Adipocyte (in vitro differentiated cells): ENCODE measurements at regions not wholly inside any gene's neighbourhood (a gene's known extent, or its start where the extent isn't known, plus 50 kb on each side); places are given as distances from the start of the nearest gene placed in this dataset.
A peak's percentile ranks its signal among the peaks of the same experiment; 100 is the strongest.

Experiments used
- DNase-seq: peaks from one replicate; pipeline ENCODE4 v3.0.0-alpha.2; 2015; ENCODE audit warnings: low read depth
- H3K27me3 ChIP-seq: replicated peaks from 2 replicates; pipeline ENCODE4 v1.7.0; 2013; ENCODE audit warnings: mild to moderate bottlenecking, low read length, moderate library complexity; ENCODE audit not compliant: control insufficient read depth, insufficient read depth
- H3K36me3 ChIP-seq: 2 replicates; pipeline ENCODE4 v1.7.0; 2013; ENCODE audit warnings: low read length, mild to moderate bottlenecking, moderate library complexity; ENCODE audit not compliant: control insufficient read depth, insufficient read depth, severe bottlenecking
- H3K4me1 ChIP-seq: 2 replicates; pipeline ENCODE4 v1.7.0; 2013; ENCODE audit warnings: mild to moderate bottlenecking, low read length, moderate library complexity; ENCODE audit not compliant: control insufficient read depth, insufficient read depth
- H3K4me3 ChIP-seq: 2 replicates; pipeline ENCODE4 v1.7.0; 2013; ENCODE audit warnings: mild to moderate bottlenecking, low read length, moderate library complexity
- H3K9ac ChIP-seq: 2 replicates; pipeline ENCODE4 v1.7.0; 2013; ENCODE audit warnings: mild to moderate bottlenecking, low read length, moderate library complexity
- H3K9me3 ChIP-seq: 2 replicates; pipeline ENCODE4 v1.7.0; 2013; ENCODE audit warnings: mild to moderate bottlenecking, low read length, moderate library complexity; ENCODE audit not compliant: control insufficient read depth

DNA sequence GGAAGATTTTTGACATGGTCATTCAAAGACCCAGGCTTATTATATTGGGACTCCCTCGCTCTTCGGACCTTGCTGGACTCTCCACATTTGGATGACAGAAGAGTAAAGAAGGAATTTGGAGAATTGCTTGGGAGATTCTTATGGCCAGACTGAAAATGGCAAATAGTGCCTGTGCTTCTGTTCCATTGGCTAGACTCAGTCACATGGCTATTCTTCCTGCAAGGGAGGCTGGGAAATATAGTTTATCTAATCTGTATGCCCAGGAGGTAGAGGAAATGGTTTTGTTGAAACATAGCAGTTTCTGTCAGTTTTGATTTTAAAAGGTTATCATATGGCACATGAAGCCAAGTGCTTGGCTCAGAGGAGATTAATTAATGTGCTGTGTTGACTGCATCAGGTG is 286.6 kb upstream of the JAG1 start:
- no peak for DNase-seq
- Histone ChIP-seq H3K9ac (no peak overlapping the region), H3K36me3 (no peaks in the 10 kb centered on the region)

GRCh38 chr20:10961651-10962288 is 288.0 kb upstream of the JAG1 start:
- H3K27me3 ChIP-seq, result no peaks in the 10 kb centered on the region
- H3K36me3 ChIP-seq, result no peaks in the 10 kb centered on the region
- H3K9me3 ChIP-seq, result no peaks in the 10 kb centered on the region
- H3K4me1 ChIP-seq, result peaks cover 16% of the 10 kb centered on the region
- DNase-seq, result no peak
- no peak overlapping the region for H3K9ac ChIP-seq
- no peak overlapping the region for H3K4me3 ChIP-seq

More for the DNA sequence above, 286.6 kb upstream of the JAG1 start:
- H3K9me3 ChIP-seq, result no peaks in the 10 kb centered on the region
- H3K27me3 ChIP-seq, result no peaks in the 10 kb centered on the region
- no peak overlapping the region for H3K4me3 ChIP-seq
- peaks cover 9% of the 10 kb centered on the region for H3K4me1 ChIP-seq

DNA sequence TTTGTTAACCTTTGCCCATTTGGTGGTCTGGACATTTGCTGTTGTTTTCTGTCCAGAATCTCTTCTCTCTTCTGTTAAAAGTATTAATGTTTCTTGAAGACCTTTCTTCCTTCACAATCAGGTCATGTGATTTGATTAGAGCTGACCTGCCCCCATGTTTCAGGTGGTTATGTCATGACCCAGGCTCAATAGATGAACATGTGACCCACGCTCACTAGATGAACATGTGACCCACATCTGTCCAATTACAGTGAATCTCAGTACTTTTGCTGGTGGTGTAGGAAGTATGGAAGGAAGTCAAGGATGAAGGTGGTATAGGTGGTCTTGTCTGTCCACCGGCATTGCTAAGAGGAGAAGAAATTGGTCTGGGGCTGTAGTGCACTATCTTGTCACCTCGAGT is 289.1 kb upstream of the JAG1 start:
- no peak overlapping the region for H3K9ac ChIP-seq
- DNase-seq, result no peak
- H3K36me3 ChIP-seq, result no peaks in the 10 kb centered on the region
- peaks cover 16% of the 10 kb centered on the region for H3K4me1 ChIP-seq
- no peak overlapping the region for H3K4me3 ChIP-seq
- H3K27me3 ChIP-seq, result no peaks in the 10 kb centered on the region
- H3K9me3 ChIP-seq, result no peaks in the 10 kb centered on the region

DNA sequence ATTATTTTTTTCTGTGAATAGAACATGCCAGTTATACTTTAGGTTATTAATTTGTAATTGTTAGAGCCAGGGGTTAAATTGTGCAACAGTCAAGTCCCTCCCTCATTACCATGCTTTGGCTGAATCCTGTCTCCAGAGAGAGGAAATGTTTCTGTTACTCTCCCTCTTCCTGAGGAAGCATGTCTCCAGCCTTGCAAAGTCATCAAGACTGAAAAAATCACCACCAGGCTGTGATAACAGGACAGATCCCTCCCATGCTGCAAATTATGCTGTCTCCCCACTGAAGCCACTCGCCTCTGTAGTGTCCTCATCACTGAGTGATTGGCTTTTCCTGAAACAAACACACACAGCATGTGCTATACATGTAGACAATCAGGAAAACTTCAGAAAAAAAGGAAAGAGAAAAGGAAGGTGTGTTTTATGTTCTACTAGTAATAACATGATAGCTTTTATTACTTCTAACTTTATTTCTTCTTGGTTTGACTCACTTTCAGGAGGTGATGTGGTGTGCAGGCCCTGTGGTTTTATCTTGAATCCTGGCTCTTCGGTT is 290.0 kb upstream of the JAG1 start:
- H3K9ac ChIP-seq, result no peak overlapping the region
- H3K4me3 ChIP-seq, result no peak overlapping the region
- H3K36me3 ChIP-seq, result no peaks in the 10 kb centered on the region
- H3K9me3 ChIP-seq, result no peaks in the 10 kb centered on the region
- H3K4me1 ChIP-seq, result peaks cover 16% of the 10 kb centered on the region
- no peak for DNase-seq
- H3K27me3 ChIP-seq, result no peaks in the 10 kb centered on the region

DNA sequence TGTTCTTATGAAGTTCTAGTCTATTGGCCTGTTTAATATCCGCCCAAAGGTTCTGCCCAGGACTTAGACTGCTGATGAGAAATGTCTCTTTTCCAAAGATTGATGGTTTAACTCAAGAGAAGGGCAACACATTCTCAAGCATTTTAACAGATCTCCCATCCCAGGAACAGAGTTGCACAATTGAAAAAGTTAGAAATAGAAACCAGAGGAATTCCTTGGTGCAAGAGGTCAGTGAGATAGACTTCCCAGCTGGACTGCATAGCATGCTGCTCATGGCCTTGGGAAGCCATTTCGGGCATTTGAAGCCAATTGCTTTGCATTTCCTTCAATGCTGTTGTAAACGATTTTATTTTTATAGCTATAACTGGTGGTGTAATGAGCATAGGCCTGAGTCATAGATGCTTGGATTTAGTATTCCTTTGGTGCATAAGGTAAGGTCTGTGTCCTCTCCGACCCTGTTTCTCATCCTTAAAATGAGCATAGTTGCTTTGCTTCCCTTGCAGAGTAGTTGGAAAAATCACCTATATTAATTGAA is 292.2 kb upstream of the JAG1 start:
- Histone ChIP-seq H3K4me3 (no peak overlapping the region), H3K9ac (no peak overlapping the region), H3K9me3 (no peaks in the 10 kb centered on the region), H3K27me3 (no peaks in the 10 kb centered on the region), H3K4me1 (peaks cover 16% of the 10 kb centered on the region), H3K36me3 (no peaks in the 10 kb centered on the region)
- DNase-seq, result peak; percentile 59

GRCh38 chr20:10970109-10970508 is 296.3 kb upstream of the JAG1 start:
- DNase-seq, result no peak
- H3K9me3 ChIP-seq, result no peaks in the 10 kb centered on the region
- peaks cover 8% of the 10 kb centered on the region for H3K4me1 ChIP-seq
- H3K36me3 ChIP-seq, result no peaks in the 10 kb centered on the region
- no peak overlapping the region for H3K4me3 ChIP-seq
- H3K9ac ChIP-seq, result no peak overlapping the region
- no peaks in the 10 kb centered on the region for H3K27me3 ChIP-seq

DNA sequence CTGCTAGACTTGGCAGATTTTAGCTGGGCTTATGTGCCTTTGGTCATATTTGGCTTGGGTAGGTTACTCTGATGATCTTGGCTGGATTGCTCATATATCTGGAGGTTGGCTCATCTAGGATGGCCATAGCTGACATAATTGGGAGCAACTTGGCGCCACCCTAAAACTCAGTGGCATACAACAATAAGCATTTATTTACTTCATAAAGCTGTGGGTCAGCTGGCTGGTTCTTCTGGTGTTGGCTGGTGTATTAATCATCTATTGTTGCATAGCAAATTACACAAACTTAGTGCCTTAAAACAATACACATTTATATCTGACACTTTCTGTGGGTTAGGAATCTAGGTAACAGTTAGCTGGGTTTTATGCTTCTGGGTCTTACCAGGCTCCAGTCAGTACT is 297.3 kb upstream of the JAG1 start:
- no peaks in the 10 kb centered on the region for H3K9me3 ChIP-seq
- peaks cover under 1% of the 10 kb centered on the region for H3K4me1 ChIP-seq
- H3K27me3 ChIP-seq, result no peaks in the 10 kb centered on the region
- H3K9ac ChIP-seq, result no peak overlapping the region
- DNase-seq, result no peak
- no peaks in the 10 kb centered on the region for H3K36me3 ChIP-seq
- no peak overlapping the region for H3K4me3 ChIP-seq

DNA sequence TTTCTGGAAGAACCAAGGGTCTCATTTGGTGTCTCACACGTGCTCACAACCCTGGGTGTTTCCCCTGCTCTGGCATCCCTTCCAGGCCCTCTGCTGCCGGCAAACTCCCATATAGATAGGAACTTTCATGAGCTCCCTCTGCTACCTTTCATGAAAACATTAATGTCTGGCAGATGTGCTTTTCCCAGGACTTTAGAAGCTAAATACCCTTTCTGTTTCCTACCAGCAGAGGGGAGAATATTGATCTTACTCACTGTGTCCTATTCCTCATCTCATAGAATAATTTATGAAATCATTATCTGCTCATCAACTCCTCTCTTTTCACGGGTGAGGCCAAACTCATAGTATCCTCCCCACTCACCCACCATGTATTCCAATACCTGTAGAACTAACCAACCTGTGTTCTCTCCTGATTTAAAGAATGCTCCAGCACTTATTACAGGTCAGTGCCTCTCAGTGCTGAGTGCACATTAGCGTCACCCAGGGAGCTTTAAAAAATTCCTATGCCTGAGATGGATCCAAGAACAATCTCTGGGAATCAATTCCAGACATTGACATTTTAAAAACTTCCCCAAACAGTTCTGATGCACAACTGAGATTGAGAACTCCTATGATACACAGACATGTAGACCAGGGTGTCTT is 298.5 kb upstream of the JAG1 start:
- Histone ChIP-seq H3K9ac (no peak overlapping the region), H3K36me3 (no peaks in the 10 kb centered on the region)
- DNase-seq, result no peak

GRCh38 chr20:10976051-10976450 is 302.3 kb upstream of the JAG1 start:
- no peaks in the 10 kb centered on the region for H3K27me3 ChIP-seq
- H3K9me3 ChIP-seq, result no peaks in the 10 kb centered on the region
- no peak for DNase-seq
- no peak overlapping the region for H3K9ac ChIP-seq
- H3K36me3 ChIP-seq, result no peaks in the 10 kb centered on the region
- H3K4me1 ChIP-seq, result no peaks in the 10 kb centered on the region
- H3K4me3 ChIP-seq, result no peak overlapping the region

More for the DNA sequence above, 298.5 kb upstream of the JAG1 start:
- Histone ChIP-seq H3K4me1 (no peaks in the 10 kb centered on the region), H3K4me3 (no peak overlapping the region), H3K9me3 (no peaks in the 10 kb centered on the region), H3K27me3 (no peaks in the 10 kb centered on the region)

GRCh38 chr20:10978019-10978702 is 304.4 kb upstream of the JAG1 start:
- no peaks in the 10 kb centered on the region for H3K36me3 ChIP-seq
- no peaks in the 10 kb centered on the region for H3K9me3 ChIP-seq
- DNase-seq, result no peak
- no peak overlapping the region for H3K4me3 ChIP-seq
- H3K9ac ChIP-seq, result no peak overlapping the region
- H3K4me1 ChIP-seq, result peaks cover 11% of the 10 kb centered on the region
- no peaks in the 10 kb centered on the region for H3K27me3 ChIP-seq

- no peaks in the 10 kb centered on the region for H3K36me3 ChIP-seq
- no peaks in the 10 kb centered on the region for H3K9me3 ChIP-seq
- no peak for DNase-seq
- H3K4me1 ChIP-seq, result peaks cover 11% of the 10 kb centered on the region
- no peak overlapping the region for H3K9ac ChIP-seq
- H3K4me3 ChIP-seq, result no peak overlapping the region
- H3K27me3 ChIP-seq, result no peaks in the 10 kb centered on the region
These were observed 304.9 kb upstream of the JAG1 start for GRCh38 chr20:10978713-10979112.
